Type B pancreatic cell (in vitro differentiated cells): ENCODE measurements at regions not wholly inside any gene's neighbourhood (a gene's known extent, or its start where the extent isn't known, plus 50 kb on each side); places are given as distances from the start of the nearest gene placed in this dataset.

Source experiments
- DNase-seq: peaks from one replicate; pipeline ENCODE4 v3.0.0; 2021; ENCODE audit warnings: mixed read lengths; ENCODE audit not compliant: unreplicated experiment; ENCODE audit errors: extremely low spot score
- H3K27ac Mint-ChIP-seq: 2 replicates; pipeline ENCODE4 v1.8.0; 2021; ENCODE audit warnings: mild to moderate bottlenecking, mixed read lengths
- H3K27me3 Mint-ChIP-seq: 2 replicates; pipeline ENCODE4 v1.8.0; 2021; ENCODE audit warnings: mixed read lengths
- H3K36me3 Mint-ChIP-seq: 2 replicates; pipeline ENCODE4 v1.8.0; 2021; ENCODE audit warnings: mixed read lengths
- H3K4me1 Mint-ChIP-seq: one replicate; pipeline ENCODE4 v1.8.0; 2021; ENCODE audit warnings: mixed read lengths; ENCODE audit not compliant: unreplicated experiment
- H3K4me3 Mint-ChIP-seq: 2 replicates; pipeline ENCODE4 v1.8.0; 2021; ENCODE audit warnings: mild to moderate bottlenecking, mixed read lengths
- H3K9me3 Mint-ChIP-seq: 2 replicates; pipeline ENCODE4 v1.8.0; 2021; ENCODE audit warnings: mixed read lengths
- TF ChIP-seq, protein P1 (sequence below): fragments of 200-600 bp; sonication (generic); conservative IDR thresholded peaks from 2 replicates; pipeline ENCODE4 v1.5.0; 2021; ENCODE audit warnings: antibody characterized with exemption, mild to moderate bottlenecking

GRCh38 chr1:30014031-30014430 is 709.4 kb downstream of the MATN1 start:
- Mint-ChIP-seq H3K9me3 (peaks cover 14% of the 10 kb centered on the region), H3K27me3 (peaks cover 7% of the 10 kb centered on the region), H3K4me1 (no peaks in the 10 kb centered on the region)

DNA sequence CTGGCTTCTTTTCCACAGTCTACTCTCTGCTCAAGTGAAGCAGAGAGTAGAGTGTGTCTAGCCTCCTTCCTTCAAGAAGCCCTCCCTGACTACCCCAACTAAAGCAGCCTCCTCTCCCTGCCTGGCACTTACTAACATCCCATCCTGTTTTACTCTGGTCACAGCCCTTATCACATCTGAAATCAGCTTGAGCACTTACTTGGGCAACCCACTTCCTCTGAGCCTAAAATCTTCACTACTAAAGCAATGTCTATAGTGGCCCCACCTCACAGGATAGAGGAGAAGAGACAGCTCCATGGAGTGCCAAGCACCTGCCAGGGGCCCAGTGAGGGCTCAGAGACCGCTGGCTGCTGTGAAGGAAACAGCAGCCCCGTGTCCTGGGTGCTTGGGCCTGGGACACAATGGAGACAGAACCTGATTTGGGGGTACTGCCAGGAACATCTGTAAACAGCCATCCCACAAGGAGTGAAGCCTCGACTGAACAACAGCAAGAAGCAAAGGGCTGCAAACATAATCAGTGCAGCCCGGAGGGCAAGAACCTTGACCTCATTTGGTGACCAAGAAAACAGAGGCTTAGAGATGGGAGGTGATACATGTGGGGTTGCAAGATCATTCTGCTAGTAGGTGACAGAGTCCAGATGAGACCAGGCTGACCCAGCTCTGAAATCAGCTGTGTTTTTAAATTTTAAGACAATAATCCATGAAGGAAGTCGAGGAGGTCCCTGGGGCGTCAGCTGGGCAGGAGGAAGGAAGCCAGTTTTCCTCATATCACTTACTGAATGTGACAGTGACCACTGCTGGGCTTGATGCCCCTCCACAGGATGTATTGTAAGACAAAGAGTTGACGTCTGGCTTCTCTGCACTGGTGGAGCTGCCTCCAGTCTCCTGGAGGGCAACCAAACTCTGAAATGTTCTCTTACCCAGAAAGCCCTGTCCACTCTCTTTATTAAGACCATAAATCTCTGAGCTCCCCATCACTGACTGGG is 710.6 kb downstream of the MATN1 start:
- Mint-ChIP-seq H3K4me3 (no peak overlapping the region), H3K27ac (no peak overlapping the region), H3K27me3 (peaks cover 10% of the 10 kb centered on the region), H3K4me1 (no peaks in the 10 kb centered on the region), H3K9me3 (peaks cover 3% of the 10 kb centered on the region), H3K36me3 (no peaks in the 10 kb centered on the region)
- DNase-seq, result no peak
- TF ChIP-seq, protein P1, sequence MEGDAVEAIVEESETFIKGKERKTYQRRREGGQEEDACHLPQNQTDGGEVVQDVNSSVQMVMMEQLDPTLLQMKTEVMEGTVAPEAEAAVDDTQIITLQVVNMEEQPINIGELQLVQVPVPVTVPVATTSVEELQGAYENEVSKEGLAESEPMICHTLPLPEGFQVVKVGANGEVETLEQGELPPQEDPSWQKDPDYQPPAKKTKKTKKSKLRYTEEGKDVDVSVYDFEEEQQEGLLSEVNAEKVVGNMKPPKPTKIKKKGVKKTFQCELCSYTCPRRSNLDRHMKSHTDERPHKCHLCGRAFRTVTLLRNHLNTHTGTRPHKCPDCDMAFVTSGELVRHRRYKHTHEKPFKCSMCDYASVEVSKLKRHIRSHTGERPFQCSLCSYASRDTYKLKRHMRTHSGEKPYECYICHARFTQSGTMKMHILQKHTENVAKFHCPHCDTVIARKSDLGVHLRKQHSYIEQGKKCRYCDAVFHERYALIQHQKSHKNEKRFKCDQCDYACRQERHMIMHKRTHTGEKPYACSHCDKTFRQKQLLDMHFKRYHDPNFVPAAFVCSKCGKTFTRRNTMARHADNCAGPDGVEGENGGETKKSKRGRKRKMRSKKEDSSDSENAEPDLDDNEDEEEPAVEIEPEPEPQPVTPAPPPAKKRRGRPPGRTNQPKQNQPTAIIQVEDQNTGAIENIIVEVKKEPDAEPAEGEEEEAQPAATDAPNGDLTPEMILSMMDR, result no peak

More at GRCh38 chr1:30014031-30014430, 709.4 kb downstream of the MATN1 start:
- no peaks in the 10 kb centered on the region for H3K36me3 Mint-ChIP-seq
- TF ChIP-seq, protein P1, result no peak
- no peak overlapping the region for H3K27ac Mint-ChIP-seq
- no peak overlapping the region for H3K4me3 Mint-ChIP-seq
- no peak for DNase-seq

- Mint-ChIP-seq H3K4me1 (no peaks in the 10 kb centered on the region), H3K9me3 (no peaks in the 10 kb centered on the region), H3K27me3 (peaks cover 10% of the 10 kb centered on the region), H3K4me3 (no peak overlapping the region), H3K36me3 (no peaks in the 10 kb centered on the region), H3K27ac (no peak overlapping the region)
- TF ChIP-seq, protein P1, result no peak
- DNase-seq, result no peak
Measured at GRCh38 chr1:30011970-30012369, 711.4 kb downstream of the MATN1 start.

DNA sequence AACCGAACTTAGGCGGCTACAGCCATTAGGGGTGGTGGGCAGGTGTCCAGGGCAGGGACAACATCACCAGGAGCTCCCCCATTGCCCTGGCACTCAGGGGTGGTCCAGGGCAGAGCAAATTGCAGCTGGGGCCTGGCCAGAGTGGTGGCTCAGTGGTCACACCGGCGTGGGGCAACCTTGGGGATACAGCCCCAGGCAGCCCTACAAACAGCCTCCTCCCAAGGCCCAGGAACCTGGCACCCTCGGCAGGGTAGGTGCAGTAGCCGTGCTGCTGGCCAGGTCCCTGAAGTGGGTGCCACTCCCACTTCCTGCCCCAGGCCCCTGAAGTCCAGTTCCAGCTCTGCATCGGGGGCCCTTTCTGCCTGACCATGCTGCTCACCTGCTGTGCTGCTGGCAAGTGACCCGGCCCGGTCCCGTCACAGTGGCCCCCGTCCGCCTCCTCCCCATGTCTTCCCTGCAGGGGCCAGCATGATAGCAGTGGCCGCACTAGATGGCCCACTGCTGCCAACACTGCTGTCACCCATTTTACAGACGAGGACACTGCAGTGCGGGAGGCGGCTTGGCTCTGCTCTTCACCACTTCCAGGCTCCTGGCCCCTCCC is 712.8 kb downstream of the MATN1 start:
- TF ChIP-seq, protein P1, result no peak
- Mint-ChIP-seq H3K27ac (no peak overlapping the region), H3K27me3 (peaks cover 10% of the 10 kb centered on the region), H3K4me1 (no peaks in the 10 kb centered on the region), H3K36me3 (no peaks in the 10 kb centered on the region), H3K4me3 (no peak overlapping the region), H3K9me3 (no peaks in the 10 kb centered on the region)
- no peak for DNase-seq

- Mint-ChIP-seq H3K36me3 (no peaks in the 10 kb centered on the region), H3K4me1 (no peaks in the 10 kb centered on the region), H3K27ac (no peak overlapping the region), H3K27me3 (peaks cover 10% of the 10 kb centered on the region), H3K9me3 (no peaks in the 10 kb centered on the region), H3K4me3 (no peak overlapping the region)
- TF ChIP-seq, protein P1, result no peak
- DNase-seq, result no peak
Measured at GRCh38 chr1:30009720-30010119, 713.7 kb downstream of the MATN1 start.
